BJ (cell line): ENCODE measurements at regions not wholly inside any gene's neighbourhood (a gene's known extent, or its start where the extent isn't known, plus 50 kb on each side); places are given as distances from the start of the nearest gene placed in this dataset.

Source experiments
- CTCF ChIA-PET: fragments of 350-600 bp; formaldehyde crosslinking; extraction: SDS; loops from one replicate; lab custom pipeline; 2021; ENCODE audit warnings: antibody characterized with exemption, inconsistent platforms; lab: Yijun Ruan, JAX
- POLR2A ChIA-PET: fragments of 300-600 bp; sonication (Branson Sonifier 250); formaldehyde crosslinking; extraction: SDS; loops from one replicate; lab custom pipeline; 2021; ENCODE audit warnings: antibody characterized with exemption; lab: Charles Lee
- DNase-seq: peaks from one replicate; pipeline ENCODE4 v3.0.0-alpha.2; 2011; ENCODE audit warnings: low read depth
- H3K27me3 ChIP-seq: 2 replicates; pipeline ENCODE4 v1.6.0; 2011; ENCODE audit warnings: low read length; ENCODE audit not compliant: control insufficient read depth, insufficient read depth
- H3K36me3 ChIP-seq: 2 replicates; pipeline ENCODE4 v1.5.1; 2011; ENCODE audit warnings: low read length; ENCODE audit not compliant: control insufficient read depth, insufficient read depth
- H3K4me3 ChIP-seq: 2 replicates; pipeline ENCODE4 v1.5.1; 2011; ENCODE audit warnings: low read depth, mild to moderate bottlenecking, control low read depth, low read length
- CTCF ChIP-seq: IDR thresholded peaks from 2 replicates; pipeline ENCODE4 v1.5.1; 2011; ENCODE audit warnings: low read depth, mild to moderate bottlenecking, control low read depth, inconsistent platforms, low read length, moderate library complexity; ENCODE audit not compliant: insufficient read depth

GRCh38 chr5:44914221-44914620 lies 105.5 kb downstream of the MRPS30 start:
- POLR2A ChIA-PET: no interaction called here
- no peak for TF ChIP-seq CTCF
- no peaks in the 10 kb centered on the region for H3K36me3 ChIP-seq
- no peak for DNase-seq
- H3K4me3 ChIP-seq: no peak overlapping the region
- CTCF ChIA-PET: no interaction called here
- no peaks in the 10 kb centered on the region for H3K27me3 ChIP-seq

- no peak for DNase-seq
- H3K4me3 ChIP-seq: no peak overlapping the region
- TF ChIP-seq CTCF: no peak
- POLR2A ChIA-PET: no interaction called here
- H3K36me3 ChIP-seq: no peaks in the 10 kb centered on the region
- H3K27me3 ChIP-seq: no peaks in the 10 kb centered on the region
- CTCF ChIA-PET: no interaction called here
Observed at GRCh38 chr5:44919560-44919959, 110.8 kb downstream of the MRPS30 start.

- POLR2A ChIA-PET: no interaction called here
- Histone ChIP-seq H3K36me3 (no peaks in the 10 kb centered on the region), H3K27me3 (no peaks in the 10 kb centered on the region), H3K4me3 (no peak overlapping the region)
- TF ChIP-seq CTCF: no peak
- no peak for DNase-seq
- CTCF ChIA-PET: no interaction called here
Observed at GRCh38 chr5:44927115-44927733, 118.5 kb downstream of the MRPS30 start.

- DNase-seq: no peak
- CTCF ChIA-PET: no interaction called here
- no peaks in the 10 kb centered on the region for H3K27me3 ChIP-seq
- POLR2A ChIA-PET: no interaction called here
- no peaks in the 10 kb centered on the region for H3K36me3 ChIP-seq
- H3K4me3 ChIP-seq: no peak overlapping the region
- TF ChIP-seq CTCF: no peak
Observed at GRCh38 chr5:44932922-44933585, 124.3 kb downstream of the MRPS30 start.

- H3K36me3 ChIP-seq: no peaks in the 10 kb centered on the region
- CTCF ChIA-PET: no interaction called here
- no peak overlapping the region for H3K4me3 ChIP-seq
- POLR2A ChIA-PET: no interaction called here
- TF ChIP-seq CTCF: no peak
- no peaks in the 10 kb centered on the region for H3K27me3 ChIP-seq
- DNase-seq: no peak
Observed at GRCh38 chr5:44933686-44934085, 124.9 kb downstream of the MRPS30 start.
